ENCODE measurements at regions not wholly inside any gene's neighbourhood (a gene's known extent, or its start where the extent isn't known, plus 50 kb on each side); places are given as distances from the start of the nearest gene placed in this dataset.

DNA sequence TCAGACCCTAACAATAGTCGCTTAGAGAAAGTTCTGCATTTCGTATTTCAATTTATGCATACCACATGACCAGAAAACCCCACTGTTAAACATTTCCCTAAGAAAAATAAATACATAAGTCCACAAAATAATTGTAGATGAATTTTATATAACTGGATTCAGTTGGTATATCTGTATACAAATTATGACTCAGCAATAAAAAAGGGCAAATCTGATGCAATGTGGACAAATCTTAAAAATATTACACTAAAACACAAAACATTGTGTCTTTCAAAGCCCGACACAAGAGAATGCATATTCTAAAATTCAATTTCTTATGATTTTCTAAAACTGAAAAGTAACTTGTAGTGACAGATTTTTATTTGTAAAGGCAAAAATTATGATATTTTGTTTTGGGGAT is 1005.0 kb downstream of the EFNB2 start:
- no peaks in the 10 kb centered on the region for H3K4me1 Mint-ChIP-seq
- ChIA-PET CTCF (no interaction called here), POLR2A (no interaction called here)
- no peak overlapping the region for H3K27ac Mint-ChIP-seq
- H3K36me3 Mint-ChIP-seq (ENCODE audit: low read depth): no peaks in the 10 kb centered on the region
- H3K4me3 Mint-ChIP-seq: no peak overlapping the region
- no peak for DNase-seq
- H3K9me3 Mint-ChIP-seq: peaks cover 6% of the 10 kb centered on the region
- no peaks in the 10 kb centered on the region for H3K27me3 Mint-ChIP-seq

GRCh38 chr13:105527127-105527526 is 1008.3 kb downstream of the EFNB2 start:
- no peak overlapping the region for H3K27ac Mint-ChIP-seq

DNA sequence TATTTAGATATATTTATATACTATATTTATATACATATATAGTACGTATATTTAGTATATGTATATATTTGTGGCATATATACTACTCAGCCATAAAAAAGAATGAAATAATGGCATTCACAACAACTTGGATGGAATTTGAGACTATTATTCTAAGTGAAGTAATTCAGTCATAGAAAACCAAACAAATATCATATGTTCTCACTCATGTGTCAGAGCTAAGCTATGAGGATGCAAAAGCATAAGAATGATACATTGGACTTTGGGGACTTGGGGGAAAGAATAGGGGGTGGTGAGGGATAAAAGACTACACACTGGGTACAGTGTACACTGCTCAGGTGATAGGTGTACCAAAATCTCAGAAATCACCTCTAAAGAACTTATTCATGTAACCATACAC is 1015.7 kb downstream of the EFNB2 start:
- Mint-ChIP-seq H3K9me3 (no peaks in the 10 kb centered on the region), H3K27me3 (no peaks in the 10 kb centered on the region), H3K27ac (no peak overlapping the region), H3K36me3 (ENCODE audit: low read depth) (no peaks in the 10 kb centered on the region), H3K4me3 (no peak overlapping the region), H3K4me1 (no peaks in the 10 kb centered on the region)
- no peak for DNase-seq
- CTCF ChIA-PET: no interaction called here
- POLR2A ChIA-PET: no interaction called here

More at GRCh38 chr13:105527127-105527526, 1008.3 kb downstream of the EFNB2 start:
- Mint-ChIP-seq H3K27me3 (no peaks in the 10 kb centered on the region), H3K36me3 (ENCODE audit: low read depth) (no peaks in the 10 kb centered on the region), H3K4me1 (no peaks in the 10 kb centered on the region), H3K4me3 (no peak overlapping the region), H3K9me3 (peaks cover 2% of the 10 kb centered on the region)
- CTCF ChIA-PET: no interaction called here
- DNase-seq: no peak
- POLR2A ChIA-PET: no interaction called here

GRCh38 chr13:105518086-105518485 is 1017.4 kb downstream of the EFNB2 start:
- Mint-ChIP-seq H3K27me3 (no peaks in the 10 kb centered on the region), H3K36me3 (ENCODE audit: low read depth) (no peaks in the 10 kb centered on the region), H3K9me3 (no peaks in the 10 kb centered on the region), H3K4me3 (no peak overlapping the region), H3K27ac (no peak overlapping the region), H3K4me1 (no peaks in the 10 kb centered on the region)
- POLR2A ChIA-PET: no interaction called here
- DNase-seq: no peak
- CTCF ChIA-PET: no interaction called here

DNA sequence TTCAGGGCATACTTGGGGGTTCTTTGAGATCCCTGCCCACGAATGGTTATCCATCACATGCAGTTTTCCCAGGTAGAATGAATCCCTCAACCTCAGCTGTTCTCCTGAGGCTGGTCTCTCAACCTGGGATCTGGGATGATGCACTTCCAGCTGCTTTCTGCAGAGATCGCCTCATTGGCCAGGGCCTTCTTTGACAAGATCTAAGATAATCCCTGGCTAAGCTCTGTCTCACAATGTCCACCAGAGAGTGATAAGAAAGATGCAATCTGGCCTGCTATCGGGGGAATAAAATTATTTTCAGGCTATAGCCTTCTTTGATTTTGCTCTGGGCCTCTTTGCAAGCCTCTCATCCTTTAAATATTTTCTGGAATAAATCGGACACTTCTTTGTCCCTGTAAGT is 1021.1 kb downstream of the EFNB2 start:
- DNase-seq: no peak
- POLR2A ChIA-PET: no interaction called here
- Mint-ChIP-seq H3K27me3 (no peaks in the 10 kb centered on the region), H3K9me3 (no peaks in the 10 kb centered on the region), H3K4me3 (no peak overlapping the region), H3K27ac (no peak overlapping the region), H3K4me1 (no peaks in the 10 kb centered on the region), H3K36me3 (ENCODE audit: low read depth) (no peaks in the 10 kb centered on the region)
- CTCF ChIA-PET: no interaction called here

GRCh38 chr13:105513448-105513847 is 1022.0 kb downstream of the EFNB2 start:
- H3K27me3 Mint-ChIP-seq: no peaks in the 10 kb centered on the region
- no peak overlapping the region for H3K4me3 Mint-ChIP-seq
- ChIA-PET CTCF (no interaction called here), POLR2A (no interaction called here)
- H3K36me3 Mint-ChIP-seq (ENCODE audit: low read depth): no peaks in the 10 kb centered on the region
- no peak overlapping the region for H3K27ac Mint-ChIP-seq
- H3K4me1 Mint-ChIP-seq: no peaks in the 10 kb centered on the region
- no peak for DNase-seq
- no peaks in the 10 kb centered on the region for H3K9me3 Mint-ChIP-seq

DNA sequence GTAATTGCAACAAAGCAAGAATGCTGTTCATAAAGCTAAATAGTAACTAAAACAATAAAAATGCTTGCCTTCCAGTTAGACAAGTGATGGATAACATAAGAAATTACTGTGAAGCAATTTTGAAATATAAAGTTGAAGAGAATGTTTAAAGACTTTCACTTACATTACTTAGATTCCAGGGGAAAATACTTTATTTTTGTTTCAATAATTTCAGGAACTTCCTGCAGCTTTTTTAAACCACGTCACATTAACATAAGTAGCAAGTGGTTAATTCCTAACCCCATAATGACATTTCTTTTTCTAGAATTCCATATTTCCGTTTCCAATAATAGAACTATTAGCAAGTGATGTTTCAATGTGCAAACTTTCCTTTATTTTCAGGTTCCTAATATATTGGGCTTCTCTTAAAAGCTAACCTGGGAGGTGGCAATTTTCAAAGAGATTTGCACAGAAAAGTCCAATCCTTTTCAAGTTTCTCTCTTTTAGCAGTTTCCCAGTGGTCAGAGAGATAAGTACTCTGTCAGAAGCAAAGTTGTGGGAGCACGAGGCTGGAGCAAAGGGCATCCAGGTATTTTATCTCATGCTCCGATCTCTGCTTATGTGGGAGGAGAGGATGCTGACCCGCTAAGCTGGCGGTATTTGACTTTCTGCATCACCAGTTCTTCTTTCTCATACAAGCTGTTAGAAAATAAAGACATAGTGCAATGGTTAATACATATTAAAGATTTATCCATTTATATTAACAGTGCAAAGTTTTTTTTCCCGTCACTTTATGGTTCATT is 1025.3 kb downstream of the EFNB2 start:
- Mint-ChIP-seq H3K27ac (no peak overlapping the region), H3K27me3 (no peaks in the 10 kb centered on the region), H3K36me3 (ENCODE audit: low read depth) (no peaks in the 10 kb centered on the region), H3K4me1 (no peaks in the 10 kb centered on the region), H3K9me3 (no peaks in the 10 kb centered on the region), H3K4me3 (no peak overlapping the region)
- ChIA-PET CTCF (no interaction called here), POLR2A (no interaction called here)
- no peak for DNase-seq

DNA sequence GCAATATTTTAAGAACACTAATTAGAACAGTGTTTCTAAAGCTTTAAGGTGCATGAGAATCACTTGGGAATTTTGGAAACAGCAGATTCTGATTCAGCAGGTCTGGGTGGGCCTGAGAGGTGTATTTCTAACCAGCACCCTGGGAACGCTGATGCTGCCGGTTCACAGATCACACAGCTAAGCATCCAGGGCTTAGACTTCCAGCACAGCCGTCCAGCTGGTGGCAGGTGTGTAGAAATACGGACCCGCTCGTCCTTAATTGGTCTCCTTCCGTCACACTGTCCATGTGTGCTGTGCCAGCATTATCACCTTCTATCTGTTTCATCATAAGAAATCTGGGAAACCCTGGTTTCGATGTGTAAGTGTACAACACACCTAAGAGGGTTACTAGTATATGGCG is 1029.0 kb downstream of the EFNB2 start:
- H3K4me1 Mint-ChIP-seq: no peaks in the 10 kb centered on the region
- no peak overlapping the region for H3K4me3 Mint-ChIP-seq
- CTCF ChIA-PET: no interaction called here
- H3K36me3 Mint-ChIP-seq (ENCODE audit: low read depth): no peaks in the 10 kb centered on the region
- DNase-seq: no peak
- no peaks in the 10 kb centered on the region for H3K27me3 Mint-ChIP-seq
- no peaks in the 10 kb centered on the region for H3K9me3 Mint-ChIP-seq
- POLR2A ChIA-PET: no interaction called here
- no peak overlapping the region for H3K27ac Mint-ChIP-seq

DNA sequence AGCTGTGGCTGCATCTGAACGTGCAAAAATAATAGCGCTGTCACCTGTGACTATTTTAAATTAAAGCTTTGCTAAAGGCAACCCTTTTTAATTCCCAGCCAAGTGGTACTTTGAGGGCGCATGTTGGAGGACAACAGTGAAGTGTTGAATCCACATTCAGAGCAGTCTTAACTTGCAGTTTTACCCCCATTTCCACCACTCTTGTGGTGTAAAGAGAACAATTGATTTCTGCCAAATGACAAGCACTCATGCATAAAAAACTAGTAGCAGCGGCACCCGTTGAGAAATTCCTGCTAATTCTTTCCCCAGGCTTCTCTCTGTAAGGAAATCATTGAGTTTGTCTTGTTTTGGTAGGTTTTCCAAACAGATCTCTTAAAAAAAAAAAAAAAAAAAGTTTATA is 1033.3 kb downstream of the EFNB2 start:
- DNase-seq: no peak
- ChIA-PET POLR2A (no interaction called here), CTCF (no interaction called here)
- no peak overlapping the region for H3K4me3 Mint-ChIP-seq
- H3K27ac Mint-ChIP-seq: no peak overlapping the region
- no peaks in the 10 kb centered on the region for H3K27me3 Mint-ChIP-seq
- no peaks in the 10 kb centered on the region for H3K4me1 Mint-ChIP-seq
- H3K36me3 Mint-ChIP-seq (ENCODE audit: low read depth): no peaks in the 10 kb centered on the region
- H3K9me3 Mint-ChIP-seq: no peaks in the 10 kb centered on the region

- Mint-ChIP-seq H3K27me3 (no peaks in the 10 kb centered on the region), H3K36me3 (ENCODE audit: low read depth) (no peaks in the 10 kb centered on the region), H3K27ac (no peak overlapping the region), H3K4me3 (no peak overlapping the region), H3K4me1 (no peaks in the 10 kb centered on the region), H3K9me3 (no peaks in the 10 kb centered on the region)
- CTCF ChIA-PET: no interaction called here
- no peak for DNase-seq
- POLR2A ChIA-PET: no interaction called here
These were observed 1037.9 kb downstream of the EFNB2 start for GRCh38 chr13:105497597-105497996.

DNA sequence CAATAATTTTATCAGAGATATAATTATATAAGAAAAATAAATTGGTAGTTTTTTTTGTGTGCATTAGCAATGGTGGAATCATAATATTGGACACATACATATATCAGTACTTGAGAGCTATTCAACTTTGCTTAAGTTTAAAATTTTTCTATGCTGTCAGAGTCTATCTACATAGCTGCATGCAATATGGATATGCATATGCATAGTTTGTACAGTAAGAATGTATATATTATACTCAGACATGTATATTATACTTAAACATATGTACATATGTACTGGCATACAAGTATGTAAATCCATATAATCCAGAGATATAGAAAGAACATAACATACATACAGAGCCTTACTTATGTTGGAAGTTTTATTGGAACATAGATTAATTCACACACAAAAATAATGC is 1043.2 kb downstream of the EFNB2 start:
- Mint-ChIP-seq H3K4me1 (no peaks in the 10 kb centered on the region), H3K4me3 (no peak overlapping the region), H3K36me3 (ENCODE audit: low read depth) (no peaks in the 10 kb centered on the region), H3K27me3 (no peaks in the 10 kb centered on the region), H3K9me3 (no peaks in the 10 kb centered on the region), H3K27ac (no peak overlapping the region)
- ChIA-PET CTCF (no interaction called here), POLR2A (no interaction called here)
- no peak for DNase-seq

- Mint-ChIP-seq H3K4me3 (no peak overlapping the region), H3K27ac (no peak overlapping the region)
These were observed 1044.1 kb downstream of the EFNB2 start for GRCh38 chr13:105491345-105491744.

DNA sequence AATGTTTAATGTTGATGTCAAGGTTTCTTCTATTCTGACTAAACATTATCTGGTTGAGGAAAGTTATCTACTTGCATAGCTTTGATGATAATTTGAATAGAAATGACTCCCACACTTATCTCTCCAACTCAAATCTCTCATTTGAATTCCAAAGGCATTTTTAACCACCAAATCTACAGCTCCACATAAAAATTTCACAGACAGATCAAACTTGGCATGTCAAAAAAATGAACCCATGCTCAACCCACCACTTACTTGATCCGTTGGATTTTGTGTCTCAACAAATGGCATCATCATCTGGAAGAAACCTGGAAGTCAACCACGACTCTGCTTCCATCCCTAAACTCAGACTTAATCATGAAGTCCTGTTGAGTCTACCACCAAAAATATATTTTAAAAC is 1050.4 kb downstream of the EFNB2 start:
- ChIA-PET POLR2A (no interaction called here), CTCF (no interaction called here)
- Mint-ChIP-seq H3K27ac (no peak overlapping the region), H3K4me3 (no peak overlapping the region), H3K4me1 (no peaks in the 10 kb centered on the region), H3K9me3 (no peaks in the 10 kb centered on the region), H3K27me3 (no peaks in the 10 kb centered on the region), H3K36me3 (ENCODE audit: low read depth) (no peaks in the 10 kb centered on the region)
- DNase-seq: no peak

More at GRCh38 chr13:105491345-105491744, 1044.1 kb downstream of the EFNB2 start:
- no peak for DNase-seq
- ChIA-PET POLR2A (no interaction called here), CTCF (no interaction called here)
- no peaks in the 10 kb centered on the region for H3K36me3 Mint-ChIP-seq (ENCODE audit: low read depth)
- no peaks in the 10 kb centered on the region for H3K4me1 Mint-ChIP-seq
- no peaks in the 10 kb centered on the region for H3K9me3 Mint-ChIP-seq
- no peaks in the 10 kb centered on the region for H3K27me3 Mint-ChIP-seq

DNA sequence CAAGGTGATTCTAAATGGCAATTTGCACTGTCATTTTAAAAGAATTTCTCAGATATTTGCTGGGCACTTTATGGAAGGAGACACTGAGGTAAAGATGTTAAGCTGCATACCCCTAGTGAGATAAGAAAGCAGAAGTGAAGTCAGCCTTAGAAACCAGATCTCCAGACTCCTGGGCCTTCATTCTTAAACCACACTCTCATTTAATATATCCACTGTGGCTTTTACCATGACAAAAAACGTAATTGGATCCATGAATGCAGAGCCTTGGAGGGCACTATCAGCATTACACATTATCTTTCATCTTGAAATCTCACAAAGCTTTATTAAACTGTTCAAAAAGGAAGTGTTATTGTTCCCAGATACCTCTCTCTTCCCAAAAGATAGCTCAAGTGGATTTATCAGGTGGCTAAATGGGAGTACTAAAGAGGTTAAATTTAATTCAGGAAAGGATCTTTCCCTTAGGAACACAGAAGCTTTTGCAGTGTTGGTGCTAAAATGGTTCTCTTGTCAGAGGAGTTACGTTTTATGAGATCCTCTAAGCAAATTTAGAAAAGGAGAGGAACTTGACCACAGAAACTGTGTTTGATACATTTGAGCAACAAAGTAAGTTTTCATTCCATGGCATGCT is 1060.4 kb downstream of the EFNB2 start:
- Mint-ChIP-seq H3K27me3 (no peaks in the 10 kb centered on the region), H3K4me3 (no peak overlapping the region), H3K27ac (no peak overlapping the region), H3K36me3 (ENCODE audit: low read depth) (no peaks in the 10 kb centered on the region), H3K4me1 (no peaks in the 10 kb centered on the region), H3K9me3 (no peaks in the 10 kb centered on the region)
- POLR2A ChIA-PET: no interaction called here
- no peak for DNase-seq
- CTCF ChIA-PET: no interaction called here
